ENCODE measurements at regions not wholly inside any gene's neighbourhood (a gene's known extent, or its start where the extent isn't known, plus 50 kb on each side); places are given as distances from the start of the nearest gene placed in this dataset.

DNA sequence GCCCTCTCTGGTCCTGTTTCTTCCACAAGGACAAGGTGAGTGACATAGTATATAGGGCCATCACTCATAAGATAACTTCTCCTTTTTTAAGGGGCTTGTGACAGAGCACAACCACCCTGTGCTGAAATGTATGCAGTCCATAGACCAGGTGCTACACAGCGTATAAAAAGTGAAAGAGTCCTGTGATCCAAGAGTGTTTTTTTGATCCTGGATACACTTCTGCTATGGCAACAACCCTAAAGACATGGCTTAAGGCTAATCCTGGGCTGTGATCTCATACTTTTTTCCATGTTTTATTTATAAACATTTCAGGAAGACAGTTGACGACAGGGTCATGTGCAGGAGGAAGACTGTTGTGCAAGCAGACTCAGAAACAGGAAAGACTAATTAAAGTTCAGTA lies 400.5 kb upstream of the TCF4 start:
- 13 to 17% (median 16%) methylated on average over 2 of the region's 2 CpGs for WGBS, 3 donors
- DNase-seq = no peak
- peak overlapping the region; percentile 7 for H3K27ac ChIP-seq
- H3K4me3 ChIP-seq = no peak overlapping the region
- no peaks in the 10 kb centered on the region for H3K36me3 ChIP-seq (ENCODE audit: insufficient read depth in 1 of 2, low read depth in 1 of 2)
- intact Hi-C loops (cut with DNase I) = no loop called here
- ATAC-seq = peak in 3 of 4 donors; percentile 25 to 58 (median 45)
- TF ChIP-seq, protein P1, sequence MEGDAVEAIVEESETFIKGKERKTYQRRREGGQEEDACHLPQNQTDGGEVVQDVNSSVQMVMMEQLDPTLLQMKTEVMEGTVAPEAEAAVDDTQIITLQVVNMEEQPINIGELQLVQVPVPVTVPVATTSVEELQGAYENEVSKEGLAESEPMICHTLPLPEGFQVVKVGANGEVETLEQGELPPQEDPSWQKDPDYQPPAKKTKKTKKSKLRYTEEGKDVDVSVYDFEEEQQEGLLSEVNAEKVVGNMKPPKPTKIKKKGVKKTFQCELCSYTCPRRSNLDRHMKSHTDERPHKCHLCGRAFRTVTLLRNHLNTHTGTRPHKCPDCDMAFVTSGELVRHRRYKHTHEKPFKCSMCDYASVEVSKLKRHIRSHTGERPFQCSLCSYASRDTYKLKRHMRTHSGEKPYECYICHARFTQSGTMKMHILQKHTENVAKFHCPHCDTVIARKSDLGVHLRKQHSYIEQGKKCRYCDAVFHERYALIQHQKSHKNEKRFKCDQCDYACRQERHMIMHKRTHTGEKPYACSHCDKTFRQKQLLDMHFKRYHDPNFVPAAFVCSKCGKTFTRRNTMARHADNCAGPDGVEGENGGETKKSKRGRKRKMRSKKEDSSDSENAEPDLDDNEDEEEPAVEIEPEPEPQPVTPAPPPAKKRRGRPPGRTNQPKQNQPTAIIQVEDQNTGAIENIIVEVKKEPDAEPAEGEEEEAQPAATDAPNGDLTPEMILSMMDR (IDR thresholded peaks at IDR 0.05) = no peak
- peaks cover 4% of the 10 kb centered on the region for H3K4me1 ChIP-seq
- peaks cover 9% of the 10 kb centered on the region for H3K9me3 ChIP-seq
- no peaks in the 10 kb centered on the region for H3K27me3 ChIP-seq (ENCODE audit: insufficient read depth in 3 of 3, low read length in 2 of 3)

DNA sequence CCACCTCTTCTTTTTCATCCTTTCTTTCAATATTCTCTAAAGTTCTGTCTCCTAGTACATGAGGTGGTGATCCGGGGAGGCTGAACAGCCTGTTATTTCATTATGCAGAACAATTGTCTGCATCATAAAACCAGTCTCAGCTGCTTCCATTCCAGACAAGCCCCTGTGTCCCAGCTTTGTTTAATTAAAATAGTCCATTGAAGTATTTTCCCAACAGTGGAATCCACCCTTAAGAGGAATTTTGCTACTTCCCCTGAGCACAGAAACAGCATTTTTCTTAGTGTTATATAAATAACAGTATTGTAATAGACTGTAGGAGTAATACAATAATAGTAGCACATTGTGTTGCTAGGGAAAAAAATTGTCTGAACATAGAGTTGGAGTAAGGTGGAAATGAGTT lies 395.4 kb upstream of the TCF4 start:
- H3K9me3 ChIP-seq = peaks cover 9% of the 10 kb centered on the region
- no peak for ATAC-seq

DNA sequence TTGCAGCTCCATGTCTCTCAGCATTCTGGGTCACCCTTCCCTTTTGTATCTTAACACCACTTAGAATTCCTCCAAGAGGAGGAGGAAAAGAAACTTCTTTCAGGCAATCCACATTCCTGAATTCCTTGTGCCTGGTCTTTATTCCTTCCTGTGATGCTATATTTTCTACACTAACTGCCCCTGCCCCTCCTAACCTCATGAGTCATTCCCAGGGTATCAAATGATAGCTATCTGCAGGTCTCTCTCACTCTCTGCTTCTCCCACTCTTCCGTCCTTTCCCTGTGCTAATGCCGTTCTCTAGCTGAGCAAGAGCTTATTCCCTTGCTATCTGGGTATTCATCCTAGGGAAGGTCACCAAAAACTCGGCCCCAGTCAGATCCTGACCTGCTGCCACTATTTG lies 395.0 kb upstream of the TCF4 start:
- Histone ChIP-seq H3K27ac (peak overlapping the region; percentile 24), H3K4me3 (no peak overlapping the region), H3K27me3 (ENCODE audit: insufficient read depth in 3 of 3, low read length in 2 of 3) (no peaks in the 10 kb centered on the region), H3K4me1 (no peaks in the 10 kb centered on the region), H3K9me3 (peaks cover 9% of the 10 kb centered on the region), H3K36me3 (ENCODE audit: insufficient read depth in 1 of 2, low read depth in 1 of 2) (no peaks in the 10 kb centered on the region)
- intact Hi-C loops (cut with DNase I) = no loop called here
- TF ChIP-seq, protein P1 (IDR thresholded peaks at IDR 0.05) = no peak
- ATAC-seq = no peak
- 23 to 30% (median 28%) methylated on average over 3 of the region's 3 CpGs for whole genome bisulfite sequencing, 3 donors
- no peak for DNase-seq

More for the DNA sequence above, 395.4 kb upstream of the TCF4 start:
- H3K27me3 ChIP-seq (ENCODE audit: insufficient read depth in 3 of 3, low read length in 2 of 3) = no peaks in the 10 kb centered on the region
- no peaks in the 10 kb centered on the region for H3K4me1 ChIP-seq
- peak overlapping the region; percentile 24 for H3K27ac ChIP-seq
- no peak for DNase-seq
- H3K4me3 ChIP-seq = no peak overlapping the region
- TF ChIP-seq, protein P1 (IDR thresholded peaks at IDR 0.05) = no peak
- intact Hi-C loops (cut with DNase I) = no loop called here
- H3K36me3 ChIP-seq (ENCODE audit: insufficient read depth in 1 of 2, low read depth in 1 of 2) = no peaks in the 10 kb centered on the region
- WGBS, 3 donors = 19 to 28% (median 26%) methylated on average over 1 of the region's 1 CpG

DNA sequence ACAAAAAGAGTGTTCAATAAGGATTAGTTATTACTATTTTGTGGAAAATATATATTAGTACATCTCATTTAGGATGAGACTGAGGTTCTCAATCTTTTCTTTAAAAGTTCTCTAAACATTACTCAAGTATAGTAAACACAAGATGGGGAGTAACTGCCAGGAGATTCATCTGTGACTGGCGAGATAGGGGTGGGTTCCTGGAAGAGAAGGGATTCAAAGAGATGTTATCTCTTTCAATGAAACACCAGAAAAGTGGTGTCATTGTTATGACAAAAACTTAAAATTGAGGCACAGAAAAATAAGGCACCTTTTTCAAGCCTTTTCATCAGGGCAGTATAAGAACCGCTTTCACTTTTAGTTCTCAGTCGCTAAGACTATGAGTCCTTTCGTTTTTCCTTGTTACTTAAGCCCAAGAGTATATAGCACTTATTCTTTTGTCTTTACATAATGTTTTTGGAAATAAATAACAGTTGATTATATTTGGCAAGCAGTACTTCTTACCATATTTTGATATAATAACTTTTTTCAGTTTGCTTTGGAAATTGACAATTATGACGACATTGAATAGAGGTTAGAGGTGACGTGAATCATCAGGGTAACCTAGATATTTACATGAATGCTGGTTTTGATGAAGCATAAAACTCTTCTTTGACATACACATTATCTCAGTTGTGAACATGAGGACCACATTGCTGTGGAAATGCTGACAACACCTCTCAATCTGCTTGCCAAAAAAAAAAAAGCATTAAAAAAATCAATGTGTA lies 393.9 kb upstream of the TCF4 start:
- H3K4me3 ChIP-seq = no peak overlapping the region

More for the DNA sequence above, 393.9 kb upstream of the TCF4 start:
- DNase-seq (no peak), ATAC-seq (no peak)
- Histone ChIP-seq H3K27ac (no peak overlapping the region), H3K9me3 (peaks cover 9% of the 10 kb centered on the region), H3K27me3 (ENCODE audit: insufficient read depth in 3 of 3, low read length in 2 of 3) (no peaks in the 10 kb centered on the region), H3K36me3 (ENCODE audit: insufficient read depth in 1 of 2, low read depth in 1 of 2) (no peaks in the 10 kb centered on the region), H3K4me1 (no peaks in the 10 kb centered on the region)
- TF ChIP-seq, protein P1 (IDR thresholded peaks at IDR 0.05) = no peak
- WGBS, 3 donors = 83 to 87% (median 84%) methylated on average over 6 of the region's 6 CpGs
- intact Hi-C loops (cut with DNase I) = no loop called here

Measured in psoas muscle (tissue), 7 donors.